ENCODE measurements at regions not wholly inside any gene's neighbourhood (a gene's known extent, or its start where the extent isn't known, plus 50 kb on each side); places are given as distances from the start of the nearest gene placed in this dataset. TPM values are rescaled to one million over a fixed set of nuclear protein-coding genes. Genes with fewer than 3 reads are reported as not detected.

DNA sequence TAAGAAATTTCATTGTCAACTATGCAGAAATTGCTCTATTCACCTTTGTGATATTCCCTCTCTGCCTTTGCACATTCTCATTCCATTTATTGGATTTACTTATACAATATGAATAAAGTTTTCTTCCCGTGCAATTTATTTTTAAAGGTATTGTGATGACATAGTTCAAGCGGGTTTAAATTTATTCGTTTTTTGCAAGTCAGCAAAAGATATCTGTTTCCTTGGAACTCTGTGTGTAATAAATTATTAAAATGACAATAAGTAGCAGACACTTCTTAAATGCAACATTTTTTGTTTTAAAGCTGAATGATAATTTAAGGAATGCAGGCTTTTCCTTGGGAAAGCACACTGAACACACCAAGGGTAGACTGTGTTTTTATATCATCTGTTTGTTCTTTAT, 143.1 kb downstream of the SLC41A2 start:
- no peak for DNase-seq (ENCODE audit: low spot score in 2 of 2)
- TF ChIP-seq, protein P1, sequence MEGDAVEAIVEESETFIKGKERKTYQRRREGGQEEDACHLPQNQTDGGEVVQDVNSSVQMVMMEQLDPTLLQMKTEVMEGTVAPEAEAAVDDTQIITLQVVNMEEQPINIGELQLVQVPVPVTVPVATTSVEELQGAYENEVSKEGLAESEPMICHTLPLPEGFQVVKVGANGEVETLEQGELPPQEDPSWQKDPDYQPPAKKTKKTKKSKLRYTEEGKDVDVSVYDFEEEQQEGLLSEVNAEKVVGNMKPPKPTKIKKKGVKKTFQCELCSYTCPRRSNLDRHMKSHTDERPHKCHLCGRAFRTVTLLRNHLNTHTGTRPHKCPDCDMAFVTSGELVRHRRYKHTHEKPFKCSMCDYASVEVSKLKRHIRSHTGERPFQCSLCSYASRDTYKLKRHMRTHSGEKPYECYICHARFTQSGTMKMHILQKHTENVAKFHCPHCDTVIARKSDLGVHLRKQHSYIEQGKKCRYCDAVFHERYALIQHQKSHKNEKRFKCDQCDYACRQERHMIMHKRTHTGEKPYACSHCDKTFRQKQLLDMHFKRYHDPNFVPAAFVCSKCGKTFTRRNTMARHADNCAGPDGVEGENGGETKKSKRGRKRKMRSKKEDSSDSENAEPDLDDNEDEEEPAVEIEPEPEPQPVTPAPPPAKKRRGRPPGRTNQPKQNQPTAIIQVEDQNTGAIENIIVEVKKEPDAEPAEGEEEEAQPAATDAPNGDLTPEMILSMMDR (IDR thresholded peaks at IDR 0.05) = no peak
- no peak for TF ChIP-seq EP300 (IDR thresholded peaks at IDR 0.05)
- no peak for TF ChIP-seq POLR2A (IDR thresholded peaks at IDR 0.05)
- H3K4me3 ChIP-seq = no peak overlapping the region
- H3K27me3 ChIP-seq = no peaks in the 10 kb centered on the region
- no peaks in the 10 kb centered on the region for H3K4me1 ChIP-seq
- H3K36me3 ChIP-seq = peaks cover 0 to 5% (median 0%) of the 10 kb centered on the region in 3 donors
- H3K27ac ChIP-seq = no peak overlapping the region
- no peaks in the 10 kb centered on the region for H3K9me3 ChIP-seq
- WGBS, 2 donors = 75 to 81% methylated on average over 3 of the region's 3 CpGs

Small RNA genes lying in the stretch of these regions (small RNA-seq; reads per million reads assigned to genes)
- gene RF00019 = not detected

Measured in tibial nerve (tissue), 4 donors.